GM13976 (cell line): ENCODE measurements at regions not wholly inside any gene's neighbourhood (a gene's known extent, or its start where the extent isn't known, plus 50 kb on each side); places are given as distances from the start of the nearest gene placed in this dataset.

Experiments
- DNase-seq: peaks from one replicate; pipeline ENCODE4 v3.0.0; 2012; ENCODE audit warnings: low spot score
- CTCF ChIP-seq: IDR thresholded peaks from 2 replicates; pipeline ENCODE4 v1.5.1; 2012; ENCODE audit warnings: borderline replicate concordance, mild to moderate bottlenecking; ENCODE audit not compliant: insufficient read depth; ENCODE audit errors: extremely low read depth, missing control alignments, control extremely low read depth
- in situ Hi-C: fragments of 300-500 bp; cut with MboI; formaldehyde crosslinking; loops from one replicate; pipeline ENCODE4 v1.12.0; 2022; ENCODE audit warnings: low sequenced_read_pairs, mixed read lengths, inconsistent platforms; ENCODE audit not compliant: unreplicated experiment

- in situ Hi-C loops: no loop called here
- TF ChIP-seq CTCF: no peak
- DNase-seq: no peak
Measured at GRCh38 chr12:17371491-17372215, 718.3 kb downstream of the RERGL start.

GRCh38 chr12:17370621-17371020 lies 719.4 kb downstream of the RERGL start:
- TF ChIP-seq CTCF: no peak

GRCh38 chr12:17369556-17369955 lies 720.4 kb downstream of the RERGL start:
- in situ Hi-C loops: no loop called here
- TF ChIP-seq CTCF: no peak
- DNase-seq: no peak

More at GRCh38 chr12:17370621-17371020, 719.4 kb downstream of the RERGL start:
- no peak for DNase-seq
- in situ Hi-C loops: no loop called here

- no peak for DNase-seq
- in situ Hi-C loops: no loop called here
- TF ChIP-seq CTCF: no peak
Measured at GRCh38 chr12:17361224-17361623, 728.8 kb downstream of the RERGL start.

GRCh38 chr12:17358835-17359234 lies 731.2 kb downstream of the RERGL start:
- TF ChIP-seq CTCF: no peak
- in situ Hi-C loops: no loop called here
- DNase-seq: no peak

- in situ Hi-C loops: no loop called here
- DNase-seq: no peak
- no peak for TF ChIP-seq CTCF
Measured at GRCh38 chr12:17357396-17357795, 732.6 kb downstream of the RERGL start.
